ENCODE measurements at regions not wholly inside any gene's neighbourhood (a gene's known extent, or its start where the extent isn't known, plus 50 kb on each side); places are given as distances from the start of the nearest gene placed in this dataset.

DNA sequence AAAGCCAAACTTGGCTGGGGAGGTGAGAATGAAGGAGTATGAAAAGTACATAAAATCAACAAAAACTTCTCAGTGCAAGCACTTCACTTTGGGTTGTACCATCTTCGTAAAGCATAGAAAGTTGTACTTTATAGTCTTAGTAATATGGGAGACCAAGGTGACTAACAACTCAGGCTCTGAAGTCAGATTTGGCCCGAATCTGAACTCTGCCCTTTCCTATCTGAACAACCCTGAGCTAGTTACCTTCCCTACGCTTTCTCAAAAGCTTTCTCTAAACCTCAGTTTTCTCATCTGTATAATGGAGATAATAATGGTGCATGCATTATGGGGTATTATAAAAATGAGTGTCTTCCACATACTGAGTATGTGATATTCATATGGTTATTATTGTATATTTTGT is 285.4 kb upstream of the UMPS start:
- TF ChIP-seq EP300 (IDR thresholded peaks at IDR 0.05) (no peak), POLR2A (IDR thresholded peaks at IDR 0.05) (no peak), CTCF (IDR thresholded peaks at IDR 0.05) (no peak)
- Histone ChIP-seq H3K36me3 (peaks cover 0 to 15% (median 0%) of the 10 kb centered on the region in 3 donors), H3K27ac (no peak overlapping the region), H3K4me1 (no peaks in the 10 kb centered on the region), H3K4me3 (no peak overlapping the region), H3K9me3 (no peaks in the 10 kb centered on the region), H3K27me3 (no peaks in the 10 kb centered on the region)
- no peak for DNase-seq (ENCODE audit: low spot score in 2 of 2)
- WGBS, 2 donors: 91 to 94% methylated on average over 3 of the region's 3 CpGs

DNA sequence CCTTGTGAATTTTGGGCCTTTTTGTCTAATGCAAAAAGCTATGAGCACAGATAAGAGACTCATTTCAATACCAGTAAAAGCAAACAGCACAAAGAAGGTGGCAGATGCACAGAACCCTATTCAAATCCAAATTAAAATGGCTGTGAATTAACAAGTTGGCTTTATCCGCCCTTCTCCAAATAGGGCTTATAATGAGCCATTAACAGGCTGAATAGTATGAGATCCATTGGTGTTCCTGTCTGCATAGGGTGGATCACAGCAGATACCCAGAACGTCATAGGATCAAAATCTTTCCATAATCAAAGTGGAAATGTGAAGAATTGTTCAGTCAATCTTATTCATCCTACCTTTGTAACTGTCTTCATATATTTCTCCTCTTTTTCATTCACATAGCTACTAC is 282.4 kb upstream of the UMPS start:
- TF ChIP-seq POLR2A (IDR thresholded peaks at IDR 0.05) (no peak), EP300 (IDR thresholded peaks at IDR 0.05) (no peak), CTCF (IDR thresholded peaks at IDR 0.05) (no peak)
- Histone ChIP-seq H3K9me3 (no peaks in the 10 kb centered on the region), H3K36me3 (peaks cover 0 to 15% (median 0%) of the 10 kb centered on the region in 3 donors), H3K27me3 (no peaks in the 10 kb centered on the region), H3K27ac (no peak overlapping the region), H3K4me3 (no peak overlapping the region), H3K4me1 (no peaks in the 10 kb centered on the region)
- WGBS, 2 donors: 81 to 89% methylated on average over 2 of the region's 2 CpGs
- DNase-seq (ENCODE audit: low spot score in 2 of 2): no peak

- Histone ChIP-seq H3K27me3 (no peaks in the 10 kb centered on the region), H3K36me3 (peaks cover 0 to 10% (median 0%) of the 10 kb centered on the region in 3 donors), H3K4me1 (no peaks in the 10 kb centered on the region), H3K4me3 (no peak overlapping the region), H3K9me3 (no peaks in the 10 kb centered on the region), H3K27ac (no peak overlapping the region)
- no peak for TF ChIP-seq POLR2A (IDR thresholded peaks at IDR 0.05)
- no peak for TF ChIP-seq CTCF (IDR thresholded peaks at IDR 0.05)
- TF ChIP-seq EP300 (IDR thresholded peaks at IDR 0.05): no peak
- no peak for DNase-seq (ENCODE audit: low spot score in 2 of 2)
Observed at GRCh38 chr3:124448954-124449353, 281.3 kb upstream of the UMPS start.

GRCh38 chr3:124450366-124450765 is 279.9 kb upstream of the UMPS start:
- Histone ChIP-seq H3K9me3 (no peaks in the 10 kb centered on the region), H3K27me3 (no peaks in the 10 kb centered on the region), H3K27ac (no peak overlapping the region), H3K4me3 (no peak overlapping the region), H3K36me3 (peaks cover 0 to 10% (median 0%) of the 10 kb centered on the region in 3 donors), H3K4me1 (no peaks in the 10 kb centered on the region)
- DNase-seq (ENCODE audit: low spot score in 2 of 2): no peak
- 90 to 97% methylated on average over 3 of the region's 3 CpGs for WGBS, 2 donors
- TF ChIP-seq POLR2A (IDR thresholded peaks at IDR 0.05) (no peak), EP300 (IDR thresholded peaks at IDR 0.05) (no peak), CTCF (IDR thresholded peaks at IDR 0.05) (no peak)

DNA sequence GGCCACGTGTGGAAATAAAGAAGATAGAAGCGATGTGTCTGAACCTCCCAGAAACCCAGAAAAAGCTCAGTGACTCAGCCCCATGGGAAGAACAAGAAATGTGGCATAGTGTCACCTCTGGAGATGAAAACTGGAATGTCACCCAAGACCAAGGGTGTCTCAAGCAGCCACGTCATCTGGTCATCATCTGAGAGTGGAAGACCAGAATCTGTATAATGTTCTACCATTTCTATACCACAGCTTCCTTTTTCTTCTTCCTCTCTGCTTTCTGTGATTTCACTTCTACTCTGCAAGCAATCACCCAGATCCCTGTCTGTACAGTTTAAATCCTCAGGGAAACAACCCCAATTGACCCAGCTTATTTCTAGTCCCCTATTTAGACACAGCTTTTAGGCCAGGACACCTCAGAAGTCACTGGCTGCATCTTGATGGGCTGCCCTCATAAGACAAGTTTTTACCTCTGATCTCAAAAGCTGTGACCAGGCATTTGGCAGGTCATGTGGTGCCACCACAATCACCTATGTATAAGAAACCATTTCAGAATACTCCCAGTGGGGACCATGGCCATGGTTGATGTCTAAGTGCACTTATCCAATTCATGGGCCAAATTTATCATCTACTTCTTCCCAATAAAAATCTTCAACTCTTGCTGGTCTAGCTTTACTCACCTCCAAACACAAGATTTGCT is 278.5 kb upstream of the UMPS start:
- Histone ChIP-seq H3K9me3 (no peaks in the 10 kb centered on the region), H3K36me3 (peaks cover 0 to 4% (median 0%) of the 10 kb centered on the region in 3 donors), H3K27ac (no peak overlapping the region), H3K4me3 (no peak overlapping the region), H3K4me1 (no peaks in the 10 kb centered on the region), H3K27me3 (no peaks in the 10 kb centered on the region)
- no peak for TF ChIP-seq CTCF (IDR thresholded peaks at IDR 0.05)
- TF ChIP-seq EP300 (IDR thresholded peaks at IDR 0.05): no peak
- TF ChIP-seq POLR2A (IDR thresholded peaks at IDR 0.05): no peak
- 83 to 93% methylated on average over 3 of the region's 3 CpGs for WGBS, 2 donors
- DNase-seq (ENCODE audit: low spot score in 2 of 2): no peak
